ENCODE measurements at regions not wholly inside any gene's neighbourhood (a gene's known extent, or its start where the extent isn't known, plus 50 kb on each side); places are given as distances from the start of the nearest gene placed in this dataset.

GRCh38 chr14:53581504-53581903 is 375.1 kb downstream of the BMP4 start:
- no peaks in the 10 kb centered on the region for H3K4me1 ChIP-seq (ENCODE audit: control insufficient read depth in 3 of 3, insufficient read depth in 3 of 3, low read length in 3 of 3)
- no peak overlapping the region for H3K9ac ChIP-seq (ENCODE audit: low read depth in 1 of 3, low read length in 3 of 3)
- no peaks in the 10 kb centered on the region for H3K36me3 ChIP-seq (ENCODE audit: control insufficient read depth in 3 of 3, insufficient read depth in 3 of 3, low read length in 3 of 3)
- H3K4me3 ChIP-seq (ENCODE audit: low read length in 3 of 3), result no peak overlapping the region
- no peak overlapping the region for H3K27ac ChIP-seq (ENCODE audit: low read depth, low read length)
- H3K9me3 ChIP-seq (ENCODE audit: control insufficient read depth in 3 of 3, low read length in 3 of 3), result no peaks in the 10 kb centered on the region
- H3K27me3 ChIP-seq (ENCODE audit: control insufficient read depth in 3 of 3, insufficient read depth in 3 of 3, low read length in 3 of 3), result no peaks in the 10 kb centered on the region

DNA sequence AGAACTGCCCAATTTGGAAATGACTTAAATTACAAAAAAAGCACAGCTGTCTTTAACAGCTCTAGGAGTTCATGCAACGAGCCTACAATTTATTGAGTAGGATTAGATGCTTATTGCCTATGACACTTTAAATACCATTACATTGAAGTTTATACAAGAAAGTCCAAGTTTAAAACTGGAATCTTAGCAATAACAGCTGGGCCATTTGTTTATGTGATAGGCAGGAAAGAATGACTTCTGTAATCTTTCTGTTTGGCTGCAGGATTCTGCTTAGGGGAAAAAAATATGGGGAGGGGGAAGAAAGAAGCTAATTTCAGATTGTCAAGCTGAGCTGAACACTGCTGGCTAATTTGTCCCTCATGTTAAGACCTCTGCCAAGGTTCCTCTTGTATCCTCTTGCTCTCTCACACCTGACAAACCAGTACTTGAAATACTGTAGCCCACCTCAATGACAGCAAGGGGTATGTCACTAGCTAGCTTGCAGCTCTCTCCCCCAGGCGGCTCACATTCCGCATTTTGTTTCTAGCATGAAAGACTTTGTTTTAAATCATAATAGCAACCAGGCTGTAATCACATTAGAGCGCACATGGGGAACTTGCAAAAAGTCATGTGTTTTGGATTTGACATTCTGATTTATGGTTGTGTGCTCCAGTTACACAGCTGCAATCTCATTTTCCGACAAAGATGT is 384.8 kb downstream of the BMP4 start:
- H3K27ac ChIP-seq (ENCODE audit: low read depth, low read length), result no peak overlapping the region
- no peak overlapping the region for H3K4me3 ChIP-seq (ENCODE audit: low read length in 3 of 3)
- H3K9ac ChIP-seq (ENCODE audit: low read depth in 1 of 3, low read length in 3 of 3), result no peak overlapping the region
- no peaks in the 10 kb centered on the region for H3K9me3 ChIP-seq (ENCODE audit: control insufficient read depth in 3 of 3, low read length in 3 of 3)
- H3K36me3 ChIP-seq (ENCODE audit: control insufficient read depth in 3 of 3, insufficient read depth in 3 of 3, low read length in 3 of 3), result no peaks in the 10 kb centered on the region
- no peaks in the 10 kb centered on the region for H3K4me1 ChIP-seq (ENCODE audit: control insufficient read depth in 3 of 3, insufficient read depth in 3 of 3, low read length in 3 of 3)
- no peaks in the 10 kb centered on the region for H3K27me3 ChIP-seq (ENCODE audit: control insufficient read depth in 3 of 3, insufficient read depth in 3 of 3, low read length in 3 of 3)

- Histone ChIP-seq H3K9me3 (ENCODE audit: control insufficient read depth in 3 of 3, low read length in 3 of 3) (no peaks in the 10 kb centered on the region), H3K36me3 (ENCODE audit: control insufficient read depth in 3 of 3, insufficient read depth in 3 of 3, low read length in 3 of 3) (no peaks in the 10 kb centered on the region), H3K4me3 (ENCODE audit: low read length in 3 of 3) (no peak overlapping the region), H3K4me1 (ENCODE audit: control insufficient read depth in 3 of 3, insufficient read depth in 3 of 3, low read length in 3 of 3) (no peaks in the 10 kb centered on the region), H3K9ac (ENCODE audit: low read depth in 1 of 3, low read length in 3 of 3) (no peak overlapping the region), H3K27ac (ENCODE audit: low read depth, low read length) (no peak overlapping the region), H3K27me3 (ENCODE audit: control insufficient read depth in 3 of 3, insufficient read depth in 3 of 3, low read length in 3 of 3) (no peaks in the 10 kb centered on the region)
Observed at GRCh38 chr14:53570411-53571387, 385.9 kb downstream of the BMP4 start.

GRCh38 chr14:53569446-53569845 is 387.2 kb downstream of the BMP4 start:
- Histone ChIP-seq H3K4me3 (ENCODE audit: low read length in 3 of 3) (no peak overlapping the region), H3K9ac (ENCODE audit: low read depth in 1 of 3, low read length in 3 of 3) (no peak overlapping the region), H3K27me3 (ENCODE audit: control insufficient read depth in 3 of 3, insufficient read depth in 3 of 3, low read length in 3 of 3) (no peaks in the 10 kb centered on the region), H3K36me3 (ENCODE audit: control insufficient read depth in 3 of 3, insufficient read depth in 3 of 3, low read length in 3 of 3) (no peaks in the 10 kb centered on the region), H3K27ac (ENCODE audit: low read depth, low read length) (no peak overlapping the region), H3K9me3 (ENCODE audit: control insufficient read depth in 3 of 3, low read length in 3 of 3) (no peaks in the 10 kb centered on the region), H3K4me1 (ENCODE audit: control insufficient read depth in 3 of 3, insufficient read depth in 3 of 3, low read length in 3 of 3) (no peaks in the 10 kb centered on the region)

GRCh38 chr14:53567236-53567780 is 389.3 kb downstream of the BMP4 start:
- no peak overlapping the region for H3K9ac ChIP-seq (ENCODE audit: low read depth in 1 of 3, low read length in 3 of 3)
- H3K27ac ChIP-seq (ENCODE audit: low read depth, low read length), result no peak overlapping the region
- H3K4me3 ChIP-seq (ENCODE audit: low read length in 3 of 3), result no peak overlapping the region
- no peaks in the 10 kb centered on the region for H3K36me3 ChIP-seq (ENCODE audit: control insufficient read depth in 3 of 3, insufficient read depth in 3 of 3, low read length in 3 of 3)
- peaks cover 0 to 6% (median 4%) of the 10 kb centered on the region in 3 donors for H3K9me3 ChIP-seq (ENCODE audit: control insufficient read depth in 3 of 3, low read length in 3 of 3)
- no peaks in the 10 kb centered on the region for H3K4me1 ChIP-seq (ENCODE audit: control insufficient read depth in 3 of 3, insufficient read depth in 3 of 3, low read length in 3 of 3)
- H3K27me3 ChIP-seq (ENCODE audit: control insufficient read depth in 3 of 3, insufficient read depth in 3 of 3, low read length in 3 of 3), result no peaks in the 10 kb centered on the region

GRCh38 chr14:53564870-53565269 is 391.8 kb downstream of the BMP4 start:
- Histone ChIP-seq H3K27ac (ENCODE audit: low read depth, low read length) (no peak overlapping the region), H3K36me3 (ENCODE audit: control insufficient read depth in 3 of 3, insufficient read depth in 3 of 3, low read length in 3 of 3) (no peaks in the 10 kb centered on the region), H3K27me3 (ENCODE audit: control insufficient read depth in 3 of 3, insufficient read depth in 3 of 3, low read length in 3 of 3) (no peaks in the 10 kb centered on the region), H3K4me1 (ENCODE audit: control insufficient read depth in 3 of 3, insufficient read depth in 3 of 3, low read length in 3 of 3) (no peaks in the 10 kb centered on the region), H3K4me3 (ENCODE audit: low read length in 3 of 3) (no peak overlapping the region), H3K9me3 (ENCODE audit: control insufficient read depth in 3 of 3, low read length in 3 of 3) (peaks cover 0 to 6% (median 4%) of the 10 kb centered on the region in 3 donors), H3K9ac (ENCODE audit: low read depth in 1 of 3, low read length in 3 of 3) (no peak overlapping the region)

DNA sequence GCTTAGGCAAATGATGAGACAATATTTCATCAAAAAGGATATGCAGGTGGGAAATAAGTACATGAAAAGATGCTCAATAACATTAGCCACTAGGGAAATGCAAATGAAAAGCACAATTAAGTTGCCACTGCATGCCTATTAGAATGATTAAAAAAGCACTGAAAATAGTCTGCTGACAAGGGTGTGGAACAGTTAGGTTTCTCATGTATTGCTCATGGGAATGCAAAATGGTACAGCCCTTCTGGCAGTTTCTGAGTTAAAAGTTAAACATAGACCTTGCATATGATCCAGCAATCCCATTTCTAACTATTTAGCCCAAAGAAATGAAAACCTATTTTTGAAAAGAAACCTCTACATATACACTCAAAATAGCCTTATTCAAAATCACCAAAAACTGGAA is 393.0 kb downstream of the BMP4 start:
- Histone ChIP-seq H3K36me3 (ENCODE audit: control insufficient read depth in 3 of 3, insufficient read depth in 3 of 3, low read length in 3 of 3) (no peaks in the 10 kb centered on the region), H3K4me1 (ENCODE audit: control insufficient read depth in 3 of 3, insufficient read depth in 3 of 3, low read length in 3 of 3) (no peaks in the 10 kb centered on the region), H3K27ac (ENCODE audit: low read depth, low read length) (no peak overlapping the region), H3K4me3 (ENCODE audit: low read length in 3 of 3) (no peak overlapping the region), H3K9ac (ENCODE audit: low read depth in 1 of 3, low read length in 3 of 3) (no peak overlapping the region), H3K9me3 (ENCODE audit: control insufficient read depth in 3 of 3, low read length in 3 of 3) (peaks cover 0 to 6% (median 4%) of the 10 kb centered on the region in 3 donors), H3K27me3 (ENCODE audit: control insufficient read depth in 3 of 3, insufficient read depth in 3 of 3, low read length in 3 of 3) (no peaks in the 10 kb centered on the region)

GRCh38 chr14:53553221-53553620 is 400.1 kb upstream of the DDHD1 start:
- no peak overlapping the region for H3K4me3 ChIP-seq (ENCODE audit: low read length in 3 of 3)
- H3K4me1 ChIP-seq (ENCODE audit: control insufficient read depth in 3 of 3, insufficient read depth in 3 of 3, low read length in 3 of 3), result no peaks in the 10 kb centered on the region
- no peak overlapping the region for H3K27ac ChIP-seq (ENCODE audit: low read depth, low read length)
- H3K9me3 ChIP-seq (ENCODE audit: control insufficient read depth in 3 of 3, low read length in 3 of 3), result no peaks in the 10 kb centered on the region
- no peaks in the 10 kb centered on the region for H3K36me3 ChIP-seq (ENCODE audit: control insufficient read depth in 3 of 3, insufficient read depth in 3 of 3, low read length in 3 of 3)
- H3K9ac ChIP-seq (ENCODE audit: low read depth in 1 of 3, low read length in 3 of 3), result no peak overlapping the region
- H3K27me3 ChIP-seq (ENCODE audit: control insufficient read depth in 3 of 3, insufficient read depth in 3 of 3, low read length in 3 of 3), result no peaks in the 10 kb centered on the region

GRCh38 chr14:53551862-53552261 is 398.7 kb upstream of the DDHD1 start:
- Histone ChIP-seq H3K4me3 (ENCODE audit: low read length in 3 of 3) (no peak overlapping the region), H3K36me3 (ENCODE audit: control insufficient read depth in 3 of 3, insufficient read depth in 3 of 3, low read length in 3 of 3) (no peaks in the 10 kb centered on the region), H3K27me3 (ENCODE audit: control insufficient read depth in 3 of 3, insufficient read depth in 3 of 3, low read length in 3 of 3) (no peaks in the 10 kb centered on the region), H3K9me3 (ENCODE audit: control insufficient read depth in 3 of 3, low read length in 3 of 3) (no peaks in the 10 kb centered on the region), H3K9ac (ENCODE audit: low read depth in 1 of 3, low read length in 3 of 3) (no peak overlapping the region), H3K4me1 (ENCODE audit: control insufficient read depth in 3 of 3, insufficient read depth in 3 of 3, low read length in 3 of 3) (no peaks in the 10 kb centered on the region), H3K27ac (ENCODE audit: low read depth, low read length) (no peak overlapping the region)

GRCh38 chr14:53550776-53551175 is 397.7 kb upstream of the DDHD1 start:
- no peaks in the 10 kb centered on the region for H3K36me3 ChIP-seq (ENCODE audit: control insufficient read depth in 3 of 3, insufficient read depth in 3 of 3, low read length in 3 of 3)
- H3K27ac ChIP-seq (ENCODE audit: low read depth, low read length), result no peak overlapping the region
- no peaks in the 10 kb centered on the region for H3K4me1 ChIP-seq (ENCODE audit: control insufficient read depth in 3 of 3, insufficient read depth in 3 of 3, low read length in 3 of 3)
- H3K9me3 ChIP-seq (ENCODE audit: control insufficient read depth in 3 of 3, low read length in 3 of 3), result no peaks in the 10 kb centered on the region
- H3K9ac ChIP-seq (ENCODE audit: low read depth in 1 of 3, low read length in 3 of 3), result no peak overlapping the region
- H3K4me3 ChIP-seq (ENCODE audit: low read length in 3 of 3), result no peak overlapping the region
- no peaks in the 10 kb centered on the region for H3K27me3 ChIP-seq (ENCODE audit: control insufficient read depth in 3 of 3, insufficient read depth in 3 of 3, low read length in 3 of 3)

Data from skeletal muscle tissue (tissue), 3 donors.